ENCODE measurements at regions not wholly inside any gene's neighbourhood (a gene's known extent, or its start where the extent isn't known, plus 50 kb on each side); places are given as distances from the start of the nearest gene placed in this dataset.

GRCh38 chr2:33680644-33681363, 81.7 kb upstream of the FAM98A start:
- DNase-seq (ENCODE audit: low spot score): no peak

- no peak for DNase-seq (ENCODE audit: low spot score)
Measured at GRCh38 chr2:33678436-33678835, 79.3 kb upstream of the FAM98A start.

- DNase-seq (ENCODE audit: low spot score): no peak
Measured at GRCh38 chr2:33673937-33674336, 74.8 kb upstream of the FAM98A start.

GRCh38 chr2:33672896-33673295, 73.8 kb upstream of the FAM98A start:
- no peak for DNase-seq (ENCODE audit: low spot score)

GRCh38 chr2:33672389-33672788, 73.3 kb upstream of the FAM98A start:
- no peak for DNase-seq (ENCODE audit: low spot score)

GRCh38 chr2:33671198-33671597, 72.1 kb upstream of the FAM98A start:
- DNase-seq (ENCODE audit: low spot score): no peak

- DNase-seq (ENCODE audit: low spot score): no peak
Measured at GRCh38 chr2:33670392-33670937, 71.4 kb upstream of the FAM98A start.

GRCh38 chr2:33666879-33667278, 67.8 kb upstream of the FAM98A start:
- DNase-seq (ENCODE audit: low spot score): no peak

- DNase-seq (ENCODE audit: low spot score): no peak
Measured at GRCh38 chr2:33665039-33665438, 65.9 kb upstream of the FAM98A start.

GRCh38 chr2:33660416-33661123, 61.5 kb upstream of the FAM98A start:
- DNase-seq (ENCODE audit: low spot score): no peak

- no peak for DNase-seq (ENCODE audit: low spot score)
Measured at GRCh38 chr2:33655626-33656320, 56.7 kb upstream of the FAM98A start.

GRCh38 chr2:33652830-33653229, 53.7 kb upstream of the FAM98A start:
- DNase-seq (ENCODE audit: low spot score): no peak

- DNase-seq (ENCODE audit: low spot score): no peak
Measured at GRCh38 chr2:33650171-33650570, 51.1 kb upstream of the FAM98A start.
